HCEC 1CT (cell line): ENCODE measurements at regions not wholly inside any gene's neighbourhood (a gene's known extent, or its start where the extent isn't known, plus 50 kb on each side); places are given as distances from the start of the nearest gene placed in this dataset.

ENCODE experiments used
- DNase-seq: peaks from one replicate; pipeline ENCODE4 v3.0.0-alpha.2; 2017

DNA sequence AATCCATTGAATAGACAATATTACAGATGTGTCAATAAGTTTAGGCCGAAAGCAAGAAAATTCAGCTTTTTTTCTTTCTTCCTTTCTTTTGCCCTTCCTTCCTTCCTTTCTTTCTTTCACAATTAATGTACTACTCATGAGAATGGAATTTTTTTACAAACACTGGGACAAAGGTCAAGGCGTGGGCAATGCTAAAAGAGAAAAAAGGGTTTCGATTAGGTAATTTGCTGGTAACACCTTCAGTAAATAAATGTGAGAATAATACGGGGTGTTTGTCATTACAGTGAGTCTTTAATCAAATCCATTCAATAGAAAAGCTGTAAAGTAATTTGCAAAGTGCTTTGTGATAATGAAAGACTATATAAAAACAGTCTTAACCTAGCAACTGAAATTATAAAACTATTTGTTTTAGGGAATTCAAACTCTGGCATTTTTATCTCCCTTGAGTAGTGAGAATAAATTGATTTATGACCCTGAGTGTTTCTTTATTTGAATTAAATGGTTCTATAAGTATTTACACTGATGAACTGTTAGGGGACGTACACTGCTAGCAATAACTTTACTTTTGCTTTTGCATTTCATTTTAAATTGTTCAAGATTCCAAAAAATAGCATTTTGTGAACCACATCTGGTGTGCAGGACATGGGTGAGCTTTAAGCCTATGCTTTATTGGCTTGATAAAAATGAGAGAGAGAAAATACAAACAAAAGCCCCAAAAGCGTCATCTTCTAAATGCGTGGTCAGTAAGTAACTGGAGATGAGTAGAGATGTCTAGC is 104.2 kb upstream of the THRB start:
- peak; percentile 62 for DNase-seq

DNA sequence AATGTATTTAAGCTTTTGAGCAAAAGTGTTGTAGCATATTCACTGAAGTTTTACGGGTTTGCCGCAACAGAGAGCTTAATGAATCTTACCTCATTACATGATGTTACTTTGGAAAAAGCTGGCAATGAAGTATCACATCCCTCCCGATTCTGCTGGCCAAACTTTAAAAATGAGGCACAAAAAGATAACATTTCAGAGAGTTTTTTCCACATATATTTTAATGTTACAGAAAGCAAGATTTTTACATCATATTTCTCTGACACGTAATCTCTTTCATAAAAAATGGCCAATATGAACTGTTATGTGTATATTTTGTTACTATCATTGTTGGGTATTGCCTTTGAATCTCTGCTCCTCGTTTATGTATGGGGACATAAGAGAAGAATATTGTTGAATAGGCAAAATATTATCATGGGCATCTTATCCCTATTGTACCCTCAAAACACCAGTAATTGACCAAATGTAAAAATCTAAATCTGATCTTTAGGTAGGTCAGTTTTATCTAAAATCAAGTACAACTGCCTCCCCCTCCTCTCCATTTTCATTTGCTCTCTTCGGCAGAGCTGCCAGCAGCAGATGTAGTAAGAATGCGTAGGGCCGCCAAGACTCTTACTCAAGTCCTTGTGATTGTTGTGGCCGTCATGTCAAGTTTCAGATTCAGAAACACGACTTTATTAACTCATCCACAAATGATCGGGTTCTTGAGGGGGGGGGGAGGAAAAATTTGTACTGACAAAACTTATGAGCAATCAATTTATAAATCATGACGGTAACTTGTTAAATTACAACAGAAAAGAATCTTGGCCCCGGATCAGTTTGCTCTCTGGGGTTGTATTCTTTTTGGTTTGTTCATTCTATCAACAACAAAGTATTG is 106.7 kb upstream of the THRB start:
- no peak for DNase-seq

GRCh38 chr3:24604215-24604614 is 109.6 kb upstream of the THRB start:
- no peak for DNase-seq

DNA sequence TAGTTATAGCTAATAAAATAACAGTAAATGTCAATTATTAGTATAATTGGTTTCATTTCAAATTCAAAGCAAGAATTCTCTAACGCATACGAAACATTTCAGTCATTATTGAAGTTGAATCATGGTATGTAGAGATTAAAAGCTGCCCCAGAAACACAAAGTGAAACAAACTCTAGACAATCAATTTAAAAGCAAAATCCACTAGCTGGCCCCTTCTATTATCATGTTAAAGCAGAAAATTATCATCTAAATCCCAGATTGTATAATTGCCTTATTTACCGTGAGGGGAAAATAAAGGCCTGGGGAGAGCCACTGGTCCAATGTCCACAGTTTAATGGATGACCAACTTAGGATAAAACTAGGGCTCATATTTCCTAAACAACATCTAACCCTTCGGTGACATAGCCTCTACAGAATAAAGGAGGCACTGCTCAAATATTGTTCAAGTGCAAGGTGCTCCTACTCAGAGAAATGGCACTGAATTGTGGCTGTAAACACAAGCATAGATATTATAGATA is 110.9 kb upstream of the THRB start:
- DNase-seq = no peak

GRCh38 chr3:24607281-24607680 is 112.6 kb upstream of the THRB start:
- DNase-seq = peak; percentile 53

DNA sequence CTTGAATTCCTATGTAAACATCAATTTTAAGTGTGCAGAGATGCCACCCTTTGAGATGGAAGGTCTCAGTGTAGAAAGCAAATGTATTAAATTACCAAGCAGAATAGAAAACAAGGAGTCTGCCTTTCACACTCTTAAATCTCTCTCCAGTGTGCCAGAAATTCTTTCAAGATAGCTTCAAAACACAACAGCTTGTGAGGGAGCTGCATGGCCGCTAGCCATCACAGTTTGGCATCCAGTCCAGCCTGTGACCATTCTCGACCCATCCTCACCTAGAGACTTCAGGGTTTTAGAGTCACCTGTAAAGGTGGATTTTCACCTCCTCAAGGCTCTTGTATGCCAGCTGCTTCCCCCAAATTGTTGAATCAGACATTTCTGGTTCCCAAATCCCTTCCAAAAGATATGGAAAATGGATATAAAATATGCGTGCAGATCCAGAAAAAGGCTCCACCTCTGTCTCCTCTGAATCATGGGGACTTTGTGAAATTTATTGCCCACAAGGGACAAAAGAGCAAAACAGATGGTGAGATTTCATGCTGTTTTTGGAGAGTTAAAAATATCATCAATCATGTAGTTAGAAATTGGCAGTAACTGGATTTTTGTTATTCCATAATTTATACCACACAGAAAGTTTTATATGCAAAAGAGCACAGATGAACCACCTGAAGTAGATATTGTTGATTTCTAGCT is 114.2 kb upstream of the THRB start:
- DNase-seq = no peak

- DNase-seq = no peak
These were observed 119.7 kb upstream of the THRB start for GRCh38 chr3:24614359-24614758.

DNA sequence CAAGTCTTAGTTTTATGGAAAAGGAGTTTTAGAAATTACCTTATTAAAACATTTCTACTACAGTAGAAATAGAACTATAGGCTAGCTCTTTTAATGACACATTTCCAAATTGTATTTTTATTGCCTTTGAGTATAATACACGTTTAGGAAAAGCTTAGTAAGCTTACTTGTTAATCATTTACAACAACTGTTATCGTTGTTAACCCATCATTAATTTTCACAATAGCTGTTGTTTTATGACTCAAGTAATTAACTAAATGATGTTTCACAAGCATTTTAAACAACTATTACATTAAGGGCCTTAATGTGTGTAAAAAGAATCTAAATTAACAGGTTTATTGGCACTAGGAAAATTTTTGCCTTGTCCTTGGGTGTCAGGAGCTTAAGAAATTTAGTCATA is 120.5 kb upstream of the THRB start:
- DNase-seq = no peak

DNA sequence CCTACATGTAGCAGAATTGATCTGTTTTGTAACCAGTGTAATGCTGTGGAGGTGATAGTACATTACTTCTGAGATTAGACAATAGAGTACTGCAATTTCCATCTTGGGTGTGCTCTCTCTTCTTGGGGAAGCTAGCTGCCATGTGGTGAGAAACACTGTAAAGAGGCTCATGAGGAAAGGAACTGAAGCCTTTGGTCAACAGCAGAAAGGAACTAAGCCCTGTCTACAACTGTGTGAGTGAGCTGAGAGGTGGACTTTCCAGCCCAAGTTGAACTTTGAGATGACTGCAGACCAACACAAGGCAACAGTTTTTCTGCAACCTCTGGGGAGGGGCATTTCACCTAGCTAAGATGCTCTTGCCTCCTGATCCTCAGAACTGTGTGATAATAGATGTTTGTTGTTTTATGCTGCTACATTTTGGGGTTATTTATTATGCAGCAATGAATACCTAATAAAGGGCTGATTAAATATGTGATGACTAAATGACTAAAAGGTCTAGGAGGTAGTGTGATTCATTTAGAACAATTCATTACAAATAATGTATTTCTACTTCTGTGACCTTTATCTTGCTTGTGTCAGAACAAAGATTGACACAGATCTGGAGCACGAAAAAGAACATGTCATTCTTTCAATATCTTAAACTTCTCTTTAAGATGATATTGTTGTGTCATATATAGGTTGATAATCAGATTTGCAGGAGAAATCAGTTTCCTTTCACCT is 121.6 kb upstream of the THRB start:
- no peak for DNase-seq

DNA sequence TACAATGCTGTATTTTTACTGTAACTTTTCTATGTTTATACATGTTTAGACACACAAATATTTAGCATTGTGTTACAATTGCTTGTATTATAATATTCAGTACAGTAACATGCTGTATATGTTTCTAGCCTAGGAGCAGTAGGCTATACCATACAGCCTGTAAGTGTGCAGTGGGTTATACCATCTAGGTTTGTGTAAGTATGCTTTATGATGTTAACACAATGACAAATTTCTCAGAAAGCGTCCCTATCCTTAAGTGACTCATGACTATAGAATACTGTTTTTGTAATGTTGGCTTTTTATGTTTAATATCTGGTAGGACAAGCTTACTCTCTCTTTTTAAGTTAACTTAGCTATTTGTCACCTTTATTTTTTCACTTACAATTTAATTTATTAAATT is 127.5 kb upstream of the THRB start:
- no peak for DNase-seq

DNA sequence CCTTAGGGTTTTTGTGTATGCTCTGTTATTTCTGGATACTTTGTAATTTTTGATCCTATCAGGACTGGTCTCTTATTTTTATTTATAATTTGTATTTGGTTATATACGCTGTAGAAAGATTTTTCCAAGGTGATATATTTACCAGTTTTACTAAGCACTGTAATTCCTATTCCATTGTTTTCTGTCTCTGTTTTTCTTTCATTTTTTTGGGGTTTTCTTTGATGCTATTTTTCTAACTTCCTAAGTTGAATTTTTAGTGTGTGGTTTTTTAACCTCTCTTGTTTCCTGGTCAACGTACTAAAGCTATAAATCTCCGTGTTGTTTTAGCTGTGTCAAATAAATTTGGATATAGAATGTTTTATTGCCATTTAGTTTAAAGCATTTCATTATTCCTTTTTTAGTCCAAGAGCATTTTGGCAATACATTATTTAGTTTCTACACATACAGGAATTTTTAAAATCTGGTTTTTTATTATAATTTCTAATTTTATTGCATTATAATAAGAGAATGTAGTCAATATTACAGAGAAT is 128.1 kb upstream of the THRB start:
- no peak for DNase-seq

DNA sequence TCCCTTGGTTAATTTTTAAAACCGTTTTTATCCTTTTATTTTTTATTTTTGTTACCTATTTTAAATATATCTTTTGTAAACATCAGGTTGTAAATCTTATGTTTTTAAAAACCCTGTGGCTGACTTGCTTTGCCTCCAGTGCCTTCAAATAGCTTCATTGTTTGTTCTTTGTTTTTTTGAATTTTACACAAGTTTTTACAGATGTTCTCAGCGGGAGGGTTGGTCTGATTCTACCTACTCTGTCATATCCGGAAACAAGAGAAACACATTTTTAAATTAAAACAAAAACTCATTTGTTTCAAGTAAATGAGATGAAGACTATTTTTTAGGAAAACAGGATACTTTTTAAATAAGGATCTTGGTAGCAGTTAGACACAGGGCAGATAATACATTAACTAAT is 129.0 kb upstream of the THRB start:
- DNase-seq = no peak

- no peak for DNase-seq
These were observed 130.5 kb upstream of the THRB start for GRCh38 chr3:24624938-24625681.

DNA sequence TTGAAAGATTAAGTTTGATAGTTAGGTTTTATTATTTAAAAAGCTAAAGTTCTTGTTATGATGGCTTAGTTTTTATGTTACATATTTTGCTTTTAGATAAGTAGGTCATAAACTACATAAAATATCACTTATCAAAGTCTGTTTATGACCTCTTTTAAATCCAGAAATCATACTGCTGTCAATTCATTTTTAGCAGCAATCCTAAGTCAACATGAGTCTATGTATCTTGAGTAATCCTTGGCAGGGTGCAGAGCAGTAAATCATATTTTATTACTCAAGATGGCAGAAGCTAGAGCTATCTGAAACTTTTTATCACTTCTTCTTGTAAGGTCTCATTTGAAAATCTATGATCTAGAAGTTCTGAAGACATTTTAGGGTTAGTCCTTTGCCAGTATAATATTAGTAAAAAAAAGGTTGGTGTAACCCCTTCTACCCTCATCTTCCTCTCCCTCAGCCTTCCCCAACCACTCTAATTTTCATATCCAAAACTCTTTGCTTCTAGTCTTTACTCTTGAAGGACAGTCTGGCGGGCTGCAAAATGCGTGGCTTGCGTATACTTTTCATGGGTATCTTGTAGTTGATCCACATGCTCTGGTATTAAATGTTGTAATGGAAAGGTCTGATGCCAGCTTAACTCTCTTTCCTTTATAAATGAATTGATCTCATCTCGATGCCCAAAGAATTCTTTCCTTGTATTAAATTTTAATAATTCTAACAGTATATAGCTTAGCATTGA is 134.0 kb upstream of the THRB start:
- DNase-seq = peak; percentile 42

GRCh38 chr3:24631481-24631880 is 136.8 kb upstream of the THRB start:
- no peak for DNase-seq

- no peak for DNase-seq
These were observed 144.4 kb upstream of the THRB start for GRCh38 chr3:24639061-24639460.

DNA sequence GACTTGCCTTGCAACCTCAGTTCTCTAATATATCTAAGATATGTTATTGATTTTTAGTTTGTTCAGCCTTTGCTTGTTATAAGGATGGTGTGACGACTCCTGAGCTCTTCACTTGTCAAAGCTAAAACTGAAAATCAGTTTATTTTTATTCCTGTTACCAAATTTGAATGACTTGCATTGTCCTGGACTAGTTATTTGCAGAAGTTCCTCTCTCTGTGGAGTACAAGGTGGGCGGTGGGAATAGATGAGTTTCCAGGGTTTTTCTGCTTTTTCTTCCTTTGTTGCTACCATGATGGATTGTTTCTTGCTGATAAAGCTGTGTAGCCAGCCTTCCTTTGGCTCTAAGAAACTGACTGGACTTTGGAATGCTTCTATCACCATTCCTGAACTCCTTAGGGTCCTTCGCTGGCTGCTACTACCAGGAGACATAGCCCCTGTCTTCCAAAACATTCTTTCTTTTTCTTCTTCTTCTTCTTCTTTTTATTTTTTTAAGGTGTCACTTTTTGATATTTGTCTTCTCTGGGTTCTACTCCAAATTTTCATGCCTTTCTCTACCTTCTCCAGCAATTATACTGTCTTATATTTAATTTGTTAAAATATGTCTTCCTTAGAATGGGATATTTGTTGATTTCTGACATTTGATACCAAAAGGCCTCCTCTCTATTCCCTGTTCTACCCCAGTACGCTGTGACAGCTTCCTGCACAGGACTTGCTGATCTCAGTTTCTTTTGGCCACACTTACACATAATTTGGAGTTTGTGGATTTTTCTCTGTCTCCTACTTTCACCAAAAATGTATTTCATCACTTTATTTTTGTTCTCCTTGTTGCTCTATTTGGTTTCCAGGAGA is 145.1 kb upstream of the THRB start:
- no peak for DNase-seq

DNA sequence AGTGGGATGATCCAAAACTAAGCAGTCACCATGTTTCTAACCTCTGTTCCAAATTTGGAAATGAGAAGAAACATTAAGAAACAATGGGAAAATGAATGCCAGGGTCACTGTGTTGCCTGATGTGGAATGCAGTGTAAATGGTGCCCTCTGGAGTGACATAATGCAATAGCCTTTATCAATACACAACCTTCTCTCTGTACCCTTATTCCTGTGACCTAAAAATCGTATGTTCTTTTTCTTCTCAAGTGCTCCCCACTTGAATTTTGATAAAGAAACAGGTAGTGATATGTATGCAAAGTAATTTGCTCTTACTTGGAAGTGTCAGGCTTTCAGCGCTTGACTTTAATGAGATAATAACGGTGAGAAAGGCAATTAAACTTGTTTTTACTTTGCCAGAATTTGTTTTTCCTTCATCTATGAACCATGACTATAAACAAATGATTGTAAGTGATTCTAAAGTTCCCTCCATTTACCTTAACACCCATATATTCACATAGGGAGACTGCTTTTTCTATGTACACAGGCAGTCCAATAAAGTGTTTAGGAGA is 145.8 kb upstream of the THRB start:
- DNase-seq = peak; percentile 78

- no peak for DNase-seq
These were observed 147.0 kb upstream of the THRB start for GRCh38 chr3:24641628-24642027.

DNA sequence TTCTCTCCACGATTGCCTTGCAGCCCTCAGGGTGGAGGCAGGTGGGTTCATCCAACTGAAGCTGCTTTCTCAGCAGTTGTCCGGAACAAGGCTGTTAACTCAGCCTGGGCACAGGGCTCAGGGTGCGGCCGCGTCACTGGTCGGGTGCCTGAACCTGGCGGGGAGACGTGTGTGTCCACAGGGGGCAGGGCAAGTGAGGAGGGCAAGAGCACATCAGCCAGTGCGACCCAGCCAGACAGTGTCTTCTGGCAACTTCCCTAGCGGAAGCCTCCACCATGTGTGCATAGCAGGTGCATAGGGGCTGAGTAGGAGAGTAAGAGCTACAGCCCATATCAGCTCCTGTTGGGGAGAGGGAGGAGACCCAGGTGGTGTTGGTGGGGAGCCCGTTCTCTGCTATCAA is 150.4 kb upstream of the THRB start:
- no peak for DNase-seq
